H7 (cell line): ENCODE measurements at regions not wholly inside any gene's neighbourhood (a gene's known extent, or its start where the extent isn't known, plus 50 kb on each side); places are given as distances from the start of the nearest gene placed in this dataset.

Experiments used
- DNase-seq: peaks from one replicate; pipeline ENCODE4 v3.0.0; 2012
- H3K27me3 ChIP-seq: 2 replicates; pipeline ENCODE4 v1.6.0; 2011; ENCODE audit warnings: mild to moderate bottlenecking, low read length; ENCODE audit not compliant: control insufficient read depth, insufficient read depth
- H3K36me3 ChIP-seq: replicated peaks from 2 replicates; pipeline ENCODE4 v1.5.1; 2011; ENCODE audit warnings: low read length; ENCODE audit not compliant: control insufficient read depth, insufficient read depth
- H3K4me3 ChIP-seq: 2 replicates; pipeline ENCODE4 v1.5.1; 2011; ENCODE audit warnings: low read depth, mild to moderate bottlenecking, control low read depth, low read length, moderate library complexity; ENCODE audit not compliant: insufficient read depth

GRCh38 chr12:84631020-84631419 lies 281.6 kb downstream of the SLC6A15 start:
- DNase-seq, result no peak
- Histone ChIP-seq H3K4me3 (no peak overlapping the region), H3K27me3 (no peaks in the 10 kb centered on the region), H3K36me3 (no peaks in the 10 kb centered on the region)

- Histone ChIP-seq H3K4me3 (no peak overlapping the region), H3K27me3 (no peaks in the 10 kb centered on the region), H3K36me3 (no peaks in the 10 kb centered on the region)
- no peak for DNase-seq
Observed at GRCh38 chr12:84627593-84627992, 285.0 kb downstream of the SLC6A15 start.

GRCh38 chr12:84624601-84625000 lies 288.0 kb downstream of the SLC6A15 start:
- Histone ChIP-seq H3K27me3 (no peaks in the 10 kb centered on the region), H3K36me3 (no peaks in the 10 kb centered on the region), H3K4me3 (no peak overlapping the region)
- DNase-seq, result no peak

- H3K36me3 ChIP-seq, result no peaks in the 10 kb centered on the region
- DNase-seq, result no peak
- H3K4me3 ChIP-seq, result no peak overlapping the region
- H3K27me3 ChIP-seq, result no peaks in the 10 kb centered on the region
Observed at GRCh38 chr12:84619053-84619571, 293.5 kb downstream of the SLC6A15 start.

GRCh38 chr12:84607170-84607819 lies 305.3 kb downstream of the SLC6A15 start:
- DNase-seq, result no peak
- Histone ChIP-seq H3K4me3 (no peak overlapping the region), H3K36me3 (no peaks in the 10 kb centered on the region), H3K27me3 (no peaks in the 10 kb centered on the region)

GRCh38 chr12:84605983-84606382 lies 306.6 kb downstream of the SLC6A15 start:
- Histone ChIP-seq H3K36me3 (no peaks in the 10 kb centered on the region), H3K4me3 (no peak overlapping the region), H3K27me3 (no peaks in the 10 kb centered on the region)
- peak; percentile 0 for DNase-seq

- Histone ChIP-seq H3K27me3 (no peaks in the 10 kb centered on the region), H3K4me3 (no peak overlapping the region), H3K36me3 (no peaks in the 10 kb centered on the region)
- DNase-seq, result no peak
Observed at GRCh38 chr12:84604551-84604950, 308.0 kb downstream of the SLC6A15 start.

GRCh38 chr12:84603484-84604248 lies 308.9 kb downstream of the SLC6A15 start:
- no peak for DNase-seq
- Histone ChIP-seq H3K27me3 (no peaks in the 10 kb centered on the region), H3K4me3 (no peak overlapping the region), H3K36me3 (no peaks in the 10 kb centered on the region)

GRCh38 chr12:84601483-84601882 lies 311.1 kb downstream of the SLC6A15 start:
- H3K4me3 ChIP-seq, result no peak overlapping the region

GRCh38 chr12:84599539-84599938 lies 313.1 kb downstream of the SLC6A15 start:
- no peaks in the 10 kb centered on the region for H3K36me3 ChIP-seq
- H3K27me3 ChIP-seq, result no peaks in the 10 kb centered on the region
- DNase-seq, result no peak

More at GRCh38 chr12:84601483-84601882, 311.1 kb downstream of the SLC6A15 start:
- Histone ChIP-seq H3K27me3 (no peaks in the 10 kb centered on the region), H3K36me3 (no peaks in the 10 kb centered on the region)
- no peak for DNase-seq

GRCh38 chr12:84596266-84596665 lies 316.3 kb downstream of the SLC6A15 start:
- Histone ChIP-seq H3K4me3 (no peak overlapping the region), H3K27me3 (no peaks in the 10 kb centered on the region), H3K36me3 (no peaks in the 10 kb centered on the region)
- DNase-seq, result no peak

More at GRCh38 chr12:84599539-84599938, 313.1 kb downstream of the SLC6A15 start:
- H3K4me3 ChIP-seq, result no peak overlapping the region

- no peak for DNase-seq
- H3K4me3 ChIP-seq, result no peak overlapping the region
- no peaks in the 10 kb centered on the region for H3K27me3 ChIP-seq
- H3K36me3 ChIP-seq, result no peaks in the 10 kb centered on the region
Observed at GRCh38 chr12:84594157-84594556, 318.4 kb downstream of the SLC6A15 start.

GRCh38 chr12:84585776-84586395 lies 326.7 kb downstream of the SLC6A15 start:
- Histone ChIP-seq H3K36me3 (no peaks in the 10 kb centered on the region), H3K4me3 (no peak overlapping the region), H3K27me3 (no peaks in the 10 kb centered on the region)
- no peak for DNase-seq

- Histone ChIP-seq H3K36me3 (no peaks in the 10 kb centered on the region), H3K27me3 (no peaks in the 10 kb centered on the region), H3K4me3 (no peak overlapping the region)
- DNase-seq, result no peak
Observed at GRCh38 chr12:84572196-84572595, 340.4 kb downstream of the SLC6A15 start.

GRCh38 chr12:84562331-84562730 lies 350.3 kb downstream of the SLC6A15 start:
- H3K36me3 ChIP-seq, result no peaks in the 10 kb centered on the region
- H3K27me3 ChIP-seq, result no peaks in the 10 kb centered on the region
- no peak overlapping the region for H3K4me3 ChIP-seq
- no peak for DNase-seq
